Type B pancreatic cell (in vitro differentiated cells): ENCODE measurements at regions not wholly inside any gene's neighbourhood (a gene's known extent, or its start where the extent isn't known, plus 50 kb on each side); places are given as distances from the start of the nearest gene placed in this dataset.

Experiments
- DNase-seq: peaks from one replicate; pipeline ENCODE4 v3.0.0; 2021; ENCODE audit warnings: mixed read lengths; ENCODE audit not compliant: unreplicated experiment; ENCODE audit errors: extremely low spot score
- H3K27ac Mint-ChIP-seq: 2 replicates; pipeline ENCODE4 v1.8.0; 2021; ENCODE audit warnings: mild to moderate bottlenecking, mixed read lengths
- H3K27me3 Mint-ChIP-seq: 2 replicates; pipeline ENCODE4 v1.8.0; 2021; ENCODE audit warnings: mixed read lengths
- H3K36me3 Mint-ChIP-seq: 2 replicates; pipeline ENCODE4 v1.8.0; 2021; ENCODE audit warnings: mixed read lengths
- H3K4me1 Mint-ChIP-seq: one replicate; pipeline ENCODE4 v1.8.0; 2021; ENCODE audit warnings: mixed read lengths; ENCODE audit not compliant: unreplicated experiment
- H3K4me3 Mint-ChIP-seq: 2 replicates; pipeline ENCODE4 v1.8.0; 2021; ENCODE audit warnings: mild to moderate bottlenecking, mixed read lengths
- H3K9me3 Mint-ChIP-seq: 2 replicates; pipeline ENCODE4 v1.8.0; 2021; ENCODE audit warnings: mixed read lengths
- TF ChIP-seq, protein P1 (sequence below): fragments of 200-600 bp; sonication (generic); conservative IDR thresholded peaks from 2 replicates; pipeline ENCODE4 v1.5.0; 2021; ENCODE audit warnings: antibody characterized with exemption, mild to moderate bottlenecking

GRCh38 chr2:126970583-126970982 lies 71.9 kb downstream of the TEX51 start:
- H3K4me3 Mint-ChIP-seq = no peak overlapping the region
- DNase-seq = no peak
- TF ChIP-seq, protein P1, sequence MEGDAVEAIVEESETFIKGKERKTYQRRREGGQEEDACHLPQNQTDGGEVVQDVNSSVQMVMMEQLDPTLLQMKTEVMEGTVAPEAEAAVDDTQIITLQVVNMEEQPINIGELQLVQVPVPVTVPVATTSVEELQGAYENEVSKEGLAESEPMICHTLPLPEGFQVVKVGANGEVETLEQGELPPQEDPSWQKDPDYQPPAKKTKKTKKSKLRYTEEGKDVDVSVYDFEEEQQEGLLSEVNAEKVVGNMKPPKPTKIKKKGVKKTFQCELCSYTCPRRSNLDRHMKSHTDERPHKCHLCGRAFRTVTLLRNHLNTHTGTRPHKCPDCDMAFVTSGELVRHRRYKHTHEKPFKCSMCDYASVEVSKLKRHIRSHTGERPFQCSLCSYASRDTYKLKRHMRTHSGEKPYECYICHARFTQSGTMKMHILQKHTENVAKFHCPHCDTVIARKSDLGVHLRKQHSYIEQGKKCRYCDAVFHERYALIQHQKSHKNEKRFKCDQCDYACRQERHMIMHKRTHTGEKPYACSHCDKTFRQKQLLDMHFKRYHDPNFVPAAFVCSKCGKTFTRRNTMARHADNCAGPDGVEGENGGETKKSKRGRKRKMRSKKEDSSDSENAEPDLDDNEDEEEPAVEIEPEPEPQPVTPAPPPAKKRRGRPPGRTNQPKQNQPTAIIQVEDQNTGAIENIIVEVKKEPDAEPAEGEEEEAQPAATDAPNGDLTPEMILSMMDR = no peak
- H3K27me3 Mint-ChIP-seq = peaks cover 29% of the 10 kb centered on the region
- H3K9me3 Mint-ChIP-seq = no peaks in the 10 kb centered on the region
- no peak overlapping the region for H3K27ac Mint-ChIP-seq
- H3K4me1 Mint-ChIP-seq = peaks cover 19% of the 10 kb centered on the region
- H3K36me3 Mint-ChIP-seq = no peaks in the 10 kb centered on the region

GRCh38 chr2:126971162-126971480 lies 72.4 kb downstream of the TEX51 start:
- no peaks in the 10 kb centered on the region for H3K36me3 Mint-ChIP-seq
- peaks cover 19% of the 10 kb centered on the region for H3K4me1 Mint-ChIP-seq
- H3K27me3 Mint-ChIP-seq = peaks cover 29% of the 10 kb centered on the region
- TF ChIP-seq, protein P1 = no peak
- no peak overlapping the region for H3K4me3 Mint-ChIP-seq
- no peak overlapping the region for H3K27ac Mint-ChIP-seq
- no peaks in the 10 kb centered on the region for H3K9me3 Mint-ChIP-seq
- DNase-seq = no peak

DNA sequence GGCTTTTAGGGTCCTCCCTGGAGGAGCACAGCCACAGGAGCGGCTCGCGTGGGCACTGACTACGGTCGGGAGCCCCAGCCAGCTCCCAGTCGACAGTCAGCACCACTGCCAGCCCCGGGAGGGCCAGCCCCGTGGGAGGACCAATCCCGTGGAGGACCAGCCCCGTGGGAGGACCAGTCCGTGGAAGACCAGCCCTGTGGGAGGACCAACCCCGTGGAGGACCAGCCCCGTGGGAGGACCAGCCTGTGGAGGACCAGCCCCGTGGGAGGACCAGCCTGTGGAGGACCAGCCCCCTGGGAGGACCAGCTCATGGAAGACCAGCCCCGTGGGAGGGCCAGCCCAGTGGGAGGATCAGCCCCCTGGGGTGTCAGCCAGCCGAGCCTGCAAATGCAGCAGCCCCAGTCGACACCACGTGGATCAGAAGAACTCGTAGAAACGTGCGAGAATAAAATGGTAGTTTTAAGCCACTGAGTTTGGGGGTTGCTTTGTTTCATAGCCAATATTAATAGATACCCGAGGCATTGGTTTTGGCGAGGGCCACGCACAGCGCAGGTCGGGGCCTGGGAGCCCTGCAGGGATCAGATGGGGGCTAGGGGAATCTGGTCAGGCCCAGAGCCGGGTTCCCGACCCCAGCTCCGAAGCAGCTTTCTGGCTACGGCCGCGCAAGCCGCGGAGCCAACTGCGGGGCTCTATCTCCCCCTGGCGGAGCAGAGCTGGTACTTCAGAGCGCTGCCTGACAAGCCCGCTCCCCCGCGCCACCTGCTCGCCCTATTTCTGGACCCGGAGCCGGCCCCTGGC lies 73.0 kb downstream of the TEX51 start:
- H3K4me3 Mint-ChIP-seq = peak overlapping the region; percentile 65
- peaks cover 19% of the 10 kb centered on the region for H3K4me1 Mint-ChIP-seq
- TF ChIP-seq, protein P1 = peak; percentile 96
- no peaks in the 10 kb centered on the region for H3K9me3 Mint-ChIP-seq
- H3K27ac Mint-ChIP-seq = no peak overlapping the region
- peak; percentile 82 for DNase-seq
- no peaks in the 10 kb centered on the region for H3K36me3 Mint-ChIP-seq
- H3K27me3 Mint-ChIP-seq = peaks cover 29% of the 10 kb centered on the region

DNA sequence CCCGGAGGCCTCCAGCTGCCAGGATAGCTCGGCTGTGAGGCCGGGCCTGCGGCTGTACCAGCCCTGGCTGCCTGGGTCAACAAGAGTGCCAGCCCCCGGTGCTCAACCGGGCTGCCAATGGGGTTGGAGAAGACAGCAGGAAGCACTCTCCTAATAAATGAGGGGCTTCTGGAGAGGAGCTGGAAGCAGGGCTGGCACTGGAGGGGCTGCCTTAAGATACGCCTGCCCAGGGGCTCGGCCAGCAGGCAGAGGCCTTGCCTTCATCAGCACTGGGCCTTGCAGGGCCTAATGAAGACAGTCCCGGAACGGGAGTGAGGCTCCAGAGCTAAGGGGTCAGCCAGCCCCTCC lies 73.6 kb downstream of the TEX51 start:
- DNase-seq = no peak
- no peak overlapping the region for H3K4me3 Mint-ChIP-seq
- peaks cover 19% of the 10 kb centered on the region for H3K4me1 Mint-ChIP-seq
- H3K36me3 Mint-ChIP-seq = no peaks in the 10 kb centered on the region
- H3K27me3 Mint-ChIP-seq = peaks cover 26% of the 10 kb centered on the region
- H3K9me3 Mint-ChIP-seq = no peaks in the 10 kb centered on the region
- no peak overlapping the region for H3K27ac Mint-ChIP-seq
- TF ChIP-seq, protein P1 = no peak

- no peaks in the 10 kb centered on the region for H3K36me3 Mint-ChIP-seq
- DNase-seq = no peak
- H3K9me3 Mint-ChIP-seq = no peaks in the 10 kb centered on the region
- H3K27me3 Mint-ChIP-seq = peaks cover 22% of the 10 kb centered on the region
- H3K27ac Mint-ChIP-seq = no peak overlapping the region
- peaks cover 19% of the 10 kb centered on the region for H3K4me1 Mint-ChIP-seq
- no peak overlapping the region for H3K4me3 Mint-ChIP-seq
- TF ChIP-seq, protein P1 = no peak
These were observed 75.1 kb downstream of the TEX51 start for GRCh38 chr2:126973745-126974144.
